ENCODE measurements at regions not wholly inside any gene's neighbourhood (a gene's known extent, or its start where the extent isn't known, plus 50 kb on each side); places are given as distances from the start of the nearest gene placed in this dataset.

DNA sequence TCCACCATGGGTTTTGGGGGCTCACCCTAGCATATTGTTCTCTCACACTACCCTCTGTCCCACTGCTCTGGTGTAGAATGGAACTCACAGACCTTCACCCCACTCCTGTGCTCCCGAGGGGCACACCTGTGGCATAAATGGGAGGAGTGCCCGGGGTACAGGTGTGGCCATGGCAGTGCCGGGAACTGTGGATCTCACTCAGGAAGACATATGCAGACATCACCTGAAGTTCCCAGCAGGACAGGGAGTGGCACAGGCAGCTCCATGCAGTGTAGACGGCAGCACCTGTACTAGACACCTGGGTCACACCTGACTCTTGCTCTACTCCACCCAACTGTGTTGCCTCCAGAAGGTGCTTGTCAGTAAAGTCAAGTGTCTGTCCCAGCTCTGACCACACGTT, 57.6 kb upstream of the MRPS22 start:
- no peak for DNase-seq

DNA sequence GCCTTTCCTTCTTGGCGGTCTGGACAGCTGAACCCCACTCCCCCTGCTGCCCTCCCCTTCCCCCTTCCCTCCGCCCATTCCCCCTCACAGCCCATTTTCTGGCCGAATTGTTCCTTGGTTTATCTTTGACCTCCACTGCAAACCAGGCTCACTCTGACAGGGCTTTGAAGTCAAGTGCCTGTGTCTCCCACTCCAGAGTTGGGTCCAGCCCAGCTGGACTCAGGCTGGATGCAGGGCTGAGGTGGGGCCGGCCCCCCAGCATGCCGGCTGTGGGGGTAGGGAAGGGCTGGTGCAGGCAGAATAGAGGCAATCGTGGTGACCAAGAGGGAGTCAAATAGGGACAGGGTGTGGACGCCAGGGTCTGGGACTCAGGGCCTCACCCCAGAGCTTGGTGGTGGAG, 57.0 kb upstream of the MRPS22 start:
- no peak for DNase-seq

DNA sequence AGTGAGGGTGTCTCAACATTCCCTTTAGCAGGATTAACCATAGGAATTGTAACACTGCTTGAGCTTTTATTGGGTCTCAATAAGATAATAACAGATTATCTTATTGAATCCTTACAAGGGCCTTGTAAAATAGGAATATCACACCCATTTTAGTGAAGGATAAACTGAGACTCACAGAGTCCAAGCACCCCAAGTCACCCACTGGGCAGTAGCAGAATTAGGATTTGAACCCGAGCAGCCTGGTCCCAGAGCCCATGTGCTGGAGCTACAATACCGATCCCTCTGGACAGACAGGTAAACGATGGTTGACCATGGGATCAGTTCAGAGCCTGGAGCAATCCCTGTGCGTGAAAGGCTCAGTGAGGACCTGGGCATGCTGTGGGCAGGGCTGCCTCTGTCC, 56.3 kb upstream of the MRPS22 start:
- DNase-seq, result no peak

DNA sequence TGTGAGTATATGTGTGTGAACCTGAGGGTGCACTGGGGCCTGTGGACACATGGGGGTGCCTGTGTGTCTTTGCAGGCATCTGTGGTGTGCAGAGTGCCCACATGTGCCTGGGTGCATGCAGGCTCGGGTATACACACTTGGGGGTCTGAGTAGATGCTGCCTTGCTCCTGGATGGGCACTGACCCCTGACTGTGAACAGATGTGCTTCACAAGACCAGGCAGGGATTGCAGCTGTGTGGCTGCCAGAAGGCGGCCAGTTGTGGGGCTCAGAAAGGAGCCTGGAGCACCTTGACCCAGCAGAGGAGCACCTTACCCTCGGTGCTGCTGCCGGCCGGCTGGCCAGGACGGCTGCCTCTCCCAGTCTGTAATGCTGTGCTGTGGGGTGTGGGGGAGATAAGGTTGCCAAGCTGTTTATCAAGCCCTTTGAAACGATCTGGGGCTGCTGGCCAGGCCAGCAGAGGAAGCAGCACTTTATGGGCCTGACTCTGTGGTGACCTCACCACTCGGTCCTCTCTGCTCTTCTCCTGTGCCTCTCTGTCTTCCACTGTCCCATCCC, 55.5 kb upstream of the MRPS22 start:
- DNase-seq, result no peak

DNA sequence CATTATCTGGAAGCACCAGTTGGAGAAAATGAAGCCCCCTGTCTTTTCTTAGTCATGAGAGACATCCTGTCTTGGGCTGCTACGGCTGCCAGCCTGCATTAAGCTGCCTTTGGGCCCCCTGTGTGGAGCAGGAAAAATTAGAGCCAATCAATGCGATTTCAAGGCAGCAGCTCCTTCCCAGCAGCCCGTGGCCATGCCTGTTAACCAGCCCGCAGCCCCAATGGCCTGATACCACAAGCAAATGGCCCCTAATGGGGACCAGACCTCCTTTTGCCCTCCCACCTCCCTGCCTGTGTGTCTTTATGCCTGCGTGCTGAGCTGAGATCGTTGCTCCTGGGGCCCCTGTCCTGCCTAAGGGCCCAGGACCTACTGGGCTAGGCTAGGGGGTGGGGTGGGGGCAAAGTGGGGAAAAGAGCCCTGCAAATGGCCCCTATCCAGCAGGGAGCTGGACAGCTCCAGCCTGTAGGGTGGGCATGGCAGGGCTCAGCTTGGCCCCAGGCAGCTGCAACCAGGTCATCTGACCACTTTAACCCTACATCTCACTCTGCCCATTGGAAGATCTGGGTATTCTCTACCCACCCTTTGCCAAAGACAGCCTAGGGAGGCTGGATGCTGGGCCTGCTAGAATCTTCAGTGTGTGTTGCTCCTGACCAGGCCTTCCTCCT, 53.8 kb upstream of the MRPS22 start:
- DNase-seq, result no peak

DNA sequence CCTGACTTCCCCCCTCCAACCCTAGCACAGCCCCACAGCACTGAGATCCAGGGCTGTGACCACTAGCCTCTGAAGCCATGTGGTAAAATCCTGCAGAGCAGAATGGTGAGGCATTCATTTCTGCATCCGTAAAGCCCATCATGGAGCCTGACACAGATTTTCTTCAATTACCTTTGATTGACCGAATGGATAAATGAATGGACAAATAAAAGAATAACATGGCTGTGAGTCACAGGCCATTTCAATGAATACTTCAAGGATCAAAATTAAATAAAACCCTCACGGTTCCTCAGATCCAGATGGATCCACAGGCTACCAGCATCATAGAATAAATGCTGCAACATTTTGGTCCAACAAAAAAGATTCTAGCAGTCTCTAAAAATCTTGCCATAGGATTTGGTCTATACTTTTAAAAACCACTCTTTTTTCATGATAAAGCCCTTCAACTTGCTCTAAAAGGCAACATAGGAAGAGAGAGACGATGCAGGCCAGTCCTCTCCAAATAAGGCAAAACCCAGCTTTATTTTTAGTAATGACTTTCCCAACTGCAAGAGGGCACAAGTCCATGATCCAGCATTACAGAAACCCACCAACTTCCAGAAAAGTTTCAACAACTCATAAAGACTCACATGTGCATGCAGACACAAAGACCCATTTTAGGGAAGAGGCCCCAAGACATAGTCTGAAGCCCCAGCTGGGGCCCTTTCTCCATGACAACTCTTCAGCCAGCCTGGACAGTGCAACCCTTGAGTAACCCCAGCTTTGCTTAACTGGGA, 52.4 kb upstream of the MRPS22 start:
- no peak for DNase-seq

DNA sequence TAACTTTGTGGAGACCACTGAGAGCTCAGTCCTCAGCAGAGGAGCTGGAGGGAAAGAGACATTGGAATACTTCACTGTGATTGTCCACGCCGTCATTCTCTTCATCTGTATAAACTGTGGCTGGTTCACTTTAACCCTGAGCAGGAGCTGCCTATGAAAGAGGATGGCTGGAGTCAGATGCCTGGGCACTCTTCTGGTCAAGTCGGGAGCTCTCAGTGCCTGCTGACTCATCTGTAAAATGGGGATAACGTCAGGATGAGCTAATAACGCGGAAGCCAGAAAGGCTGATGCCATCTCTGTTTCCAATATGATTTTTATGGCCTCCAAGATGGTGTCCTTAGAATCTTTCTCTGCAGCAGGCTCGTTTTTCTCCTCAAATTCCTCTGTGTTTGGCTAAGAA, 51.6 kb upstream of the MRPS22 start:
- no peak for DNase-seq

DNA sequence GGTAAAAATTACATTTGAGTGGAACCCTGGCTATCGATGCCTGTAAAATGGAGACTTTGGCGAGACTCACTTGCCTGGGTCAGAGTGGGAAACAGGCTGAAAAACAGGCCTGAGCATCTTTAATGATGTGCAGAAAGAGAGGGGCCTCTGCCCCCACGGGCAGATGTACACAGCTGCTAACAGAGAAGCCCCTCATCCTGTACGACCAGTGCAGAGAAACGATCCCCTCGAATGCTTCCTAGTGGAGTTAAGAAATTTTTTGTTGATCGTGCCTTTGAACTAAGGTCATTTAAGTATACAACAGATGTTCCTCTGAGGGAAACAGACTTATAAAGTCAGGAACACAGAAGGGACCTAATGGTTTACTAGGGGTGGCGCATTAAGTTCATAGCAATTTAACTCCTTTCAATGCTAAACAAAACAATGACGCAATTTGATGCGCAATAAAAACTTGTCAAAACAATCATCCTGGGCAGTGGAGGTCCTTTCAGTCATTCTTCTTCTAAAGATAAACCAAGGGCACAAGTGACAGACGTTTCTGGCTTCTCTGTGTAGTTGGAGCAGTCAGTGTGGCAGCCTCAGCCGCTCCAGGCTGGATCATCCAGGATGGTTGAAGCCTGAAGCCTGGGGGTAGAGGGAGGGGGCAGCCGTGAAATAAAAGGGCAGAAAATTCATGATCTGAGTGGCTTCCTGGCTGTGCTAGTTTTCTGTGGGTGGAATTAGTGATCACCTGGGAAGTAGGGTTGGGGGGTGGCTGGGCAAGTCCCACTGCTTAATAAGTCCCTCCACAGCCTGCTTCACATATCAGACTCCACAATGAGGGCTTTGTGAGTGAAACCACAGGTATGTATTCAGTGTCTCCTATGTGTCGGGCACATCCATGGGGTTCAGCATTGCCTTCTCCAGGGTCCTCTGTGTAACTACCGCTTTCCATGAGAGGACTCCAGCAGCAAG, 50.8 kb upstream of the MRPS22 start:
- DNase-seq, result no peak

DNA sequence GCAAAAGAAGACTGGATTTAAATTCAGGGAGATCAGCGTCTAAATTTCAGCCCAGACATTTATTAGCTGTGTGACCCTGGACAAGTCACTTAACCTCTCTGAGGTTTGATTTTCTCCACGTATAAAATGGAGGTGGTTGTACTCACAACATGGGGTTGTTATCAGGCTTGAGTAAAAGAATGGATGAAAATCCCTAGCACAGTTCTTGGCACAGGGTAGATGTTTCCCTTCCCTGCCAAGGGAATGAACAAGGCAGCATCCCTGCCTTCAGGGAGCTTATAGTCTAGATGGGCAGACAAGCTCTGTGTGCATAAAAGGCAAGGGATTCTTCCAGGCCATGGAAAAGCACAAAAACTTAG, 50.2 kb upstream of the MRPS22 start:
- no peak for DNase-seq
